SK-N-SH treated with all-trans-retinoic acid at 6 μM for 48 hours (cell line): ENCODE measurements at regions not wholly inside any gene's neighbourhood (a gene's known extent, or its start where the extent isn't known, plus 50 kb on each side); places are given as distances from the start of the nearest gene placed in this dataset.

ENCODE experiments used
- ARNTL ChIP-seq: fragments of 450-650 bp; formaldehyde crosslinking; IDR thresholded peaks from 2 replicates; pipeline ENCODE4 v1.5.0; 2020; ENCODE audit warnings: low read depth, mild to moderate bottlenecking, moderate library complexity, borderline replicate concordance
- CSDC2 ChIP-seq: fragments of 250-450 bp; sonication (Bioruptor Pico); IDR thresholded peaks from 2 replicates; pipeline ENCODE4 v1.5.0; 2020; ENCODE audit warnings: mild to moderate bottlenecking, moderate library complexity
- ZFP3 ChIP-seq: fragments of 250-450 bp; sonication (Bioruptor Pico); IDR thresholded peaks from 2 replicates; pipeline ENCODE4 v1.5.0; 2020; ENCODE audit warnings: mild to moderate bottlenecking, moderate library complexity
- TF ChIP-seq, protein P1 (sequence below): fragments of 250-450 bp; sonication (Bioruptor Pico); IDR thresholded peaks from 2 replicates; pipeline ENCODE4 v1.5.1; 2020; ENCODE audit warnings: low read depth, mild to moderate bottlenecking, moderate library complexity
- TF ChIP-seq, protein P2 (sequence below): fragments of 250-450 bp; sonication (Bioruptor Pico); IDR thresholded peaks from 2 replicates; pipeline ENCODE4 v1.8.0; 2020; ENCODE audit warnings: mild to moderate bottlenecking, moderate library complexity, borderline replicate concordance

DNA sequence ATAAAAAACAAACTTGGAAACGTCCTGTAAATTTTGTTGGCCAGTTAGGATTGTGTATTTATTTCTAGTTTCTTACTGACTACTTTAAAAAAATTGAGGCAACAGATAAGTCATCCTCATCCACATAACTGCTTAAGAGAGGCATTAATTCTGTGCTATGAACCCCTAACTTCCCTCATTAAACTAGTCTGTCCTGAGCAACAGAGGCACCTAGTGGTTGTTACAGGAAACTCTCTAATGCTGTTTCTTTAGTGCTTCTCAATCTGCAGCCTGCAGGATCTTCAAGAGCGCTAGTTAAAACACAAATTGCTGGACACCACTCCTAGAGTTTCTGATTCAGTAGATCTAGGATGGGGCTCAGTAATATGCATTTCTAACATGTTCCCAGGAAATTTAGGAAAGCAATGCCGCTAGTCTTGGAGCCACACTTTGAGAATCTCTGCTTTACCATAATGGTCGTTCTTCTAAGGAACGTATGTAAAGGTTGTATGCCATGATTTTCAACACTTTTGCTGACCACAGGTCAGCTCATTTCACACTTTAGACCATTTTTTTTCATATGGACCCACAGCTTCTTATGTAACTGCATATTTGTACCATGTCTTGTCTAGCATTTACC is 410.1 kb upstream of the SMARCA2 start:
- TF ChIP-seq CSDC2 (CRISPR knock-in tag) (no peak), ARNTL (no peak), ZFP3 (CRISPR knock-in tag) (no peak)
- TF ChIP-seq, protein P1, sequence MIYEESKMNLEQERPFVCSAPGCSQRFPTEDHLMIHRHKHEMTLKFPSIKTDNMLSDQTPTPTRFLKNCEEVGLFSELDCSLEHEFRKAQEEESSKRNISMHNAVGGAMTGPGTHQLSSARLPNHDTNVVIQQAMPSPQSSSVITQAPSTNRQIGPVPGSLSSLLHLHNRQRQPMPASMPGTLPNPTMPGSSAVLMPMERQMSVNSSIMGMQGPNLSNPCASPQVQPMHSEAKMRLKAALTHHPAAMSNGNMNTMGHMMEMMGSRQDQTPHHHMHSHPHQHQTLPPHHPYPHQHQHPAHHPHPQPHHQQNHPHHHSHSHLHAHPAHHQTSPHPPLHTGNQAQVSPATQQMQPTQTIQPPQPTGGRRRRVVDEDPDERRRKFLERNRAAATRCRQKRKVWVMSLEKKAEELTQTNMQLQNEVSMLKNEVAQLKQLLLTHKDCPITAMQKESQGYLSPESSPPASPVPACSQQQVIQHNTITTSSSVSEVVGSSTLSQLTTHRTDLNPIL (CRISPR knock-in tag) = no peak
- TF ChIP-seq, protein P2, sequence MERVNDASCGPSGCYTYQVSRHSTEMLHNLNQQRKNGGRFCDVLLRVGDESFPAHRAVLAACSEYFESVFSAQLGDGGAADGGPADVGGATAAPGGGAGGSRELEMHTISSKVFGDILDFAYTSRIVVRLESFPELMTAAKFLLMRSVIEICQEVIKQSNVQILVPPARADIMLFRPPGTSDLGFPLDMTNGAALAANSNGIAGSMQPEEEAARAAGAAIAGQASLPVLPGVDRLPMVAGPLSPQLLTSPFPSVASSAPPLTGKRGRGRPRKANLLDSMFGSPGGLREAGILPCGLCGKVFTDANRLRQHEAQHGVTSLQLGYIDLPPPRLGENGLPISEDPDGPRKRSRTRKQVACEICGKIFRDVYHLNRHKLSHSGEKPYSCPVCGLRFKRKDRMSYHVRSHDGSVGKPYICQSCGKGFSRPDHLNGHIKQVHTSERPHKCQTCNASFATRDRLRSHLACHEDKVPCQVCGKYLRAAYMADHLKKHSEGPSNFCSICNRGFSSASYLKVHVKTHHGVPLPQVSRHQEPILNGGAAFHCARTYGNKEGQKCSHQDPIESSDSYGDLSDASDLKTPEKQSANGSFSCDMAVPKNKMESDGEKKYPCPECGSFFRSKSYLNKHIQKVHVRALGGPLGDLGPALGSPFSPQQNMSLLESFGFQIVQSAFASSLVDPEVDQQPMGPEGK (CRISPR knock-in tag) = no peak
